ENCODE measurements at regions not wholly inside any gene's neighbourhood (a gene's known extent, or its start where the extent isn't known, plus 50 kb on each side); places are given as distances from the start of the nearest gene placed in this dataset.

- TF ChIP-seq GATA3 (IDR thresholded peaks at IDR 0.05; ENCODE audit: low read depth, low read length) = no peak
- no peak for TF ChIP-seq GATA2 (IDR thresholded peaks at IDR 0.05; ENCODE audit: low read depth, low read length)
Measured at GRCh38 chr6:74311431-74311830, 615.4 kb downstream of the CD109 start.

GRCh38 chr6:74289884-74290283, 593.9 kb downstream of the CD109 start:
- TF ChIP-seq GATA2 (IDR thresholded peaks at IDR 0.05; ENCODE audit: low read depth, low read length) (no peak), GATA3 (IDR thresholded peaks at IDR 0.05; ENCODE audit: low read depth, low read length) (no peak)

- TF ChIP-seq GATA2 (IDR thresholded peaks at IDR 0.05; ENCODE audit: low read depth, low read length) (no peak), GATA3 (IDR thresholded peaks at IDR 0.05; ENCODE audit: low read depth, low read length) (no peak)
Measured at GRCh38 chr6:74287932-74288331, 591.9 kb downstream of the CD109 start.

GRCh38 chr6:74287441-74287840, 591.4 kb downstream of the CD109 start:
- TF ChIP-seq GATA2 (IDR thresholded peaks at IDR 0.05; ENCODE audit: low read depth, low read length) = no peak
- TF ChIP-seq GATA3 (IDR thresholded peaks at IDR 0.05; ENCODE audit: low read depth, low read length) = no peak

- TF ChIP-seq GATA2 (IDR thresholded peaks at IDR 0.05; ENCODE audit: low read depth, low read length) = no peak
- no peak for TF ChIP-seq GATA3 (IDR thresholded peaks at IDR 0.05; ENCODE audit: low read depth, low read length)
Measured at GRCh38 chr6:74284284-74284683, 588.3 kb downstream of the CD109 start.

GRCh38 chr6:74283532-74283931, 587.5 kb downstream of the CD109 start:
- no peak for TF ChIP-seq GATA3 (IDR thresholded peaks at IDR 0.05; ENCODE audit: low read depth, low read length)
- TF ChIP-seq GATA2 (IDR thresholded peaks at IDR 0.05; ENCODE audit: low read depth, low read length) = no peak

- TF ChIP-seq GATA3 (IDR thresholded peaks at IDR 0.05; ENCODE audit: low read depth, low read length) (no peak), GATA2 (IDR thresholded peaks at IDR 0.05; ENCODE audit: low read depth, low read length) (no peak)
Measured at GRCh38 chr6:74282143-74282689, 586.2 kb downstream of the CD109 start.

GRCh38 chr6:74280130-74280692, 584.2 kb downstream of the CD109 start:
- TF ChIP-seq GATA2 (IDR thresholded peaks at IDR 0.05; ENCODE audit: low read depth, low read length) = no peak
- no peak for TF ChIP-seq GATA3 (IDR thresholded peaks at IDR 0.05; ENCODE audit: low read depth, low read length)

GRCh38 chr6:74277777-74278186, 581.8 kb downstream of the CD109 start:
- TF ChIP-seq GATA2 (IDR thresholded peaks at IDR 0.05; ENCODE audit: low read depth, low read length) (no peak), GATA3 (IDR thresholded peaks at IDR 0.05; ENCODE audit: low read depth, low read length) (no peak)

GRCh38 chr6:74273541-74273940, 577.5 kb downstream of the CD109 start:
- TF ChIP-seq GATA2 (IDR thresholded peaks at IDR 0.05; ENCODE audit: low read depth, low read length) = no peak
- no peak for TF ChIP-seq GATA3 (IDR thresholded peaks at IDR 0.05; ENCODE audit: low read depth, low read length)

- no peak for TF ChIP-seq GATA3 (IDR thresholded peaks at IDR 0.05; ENCODE audit: low read depth, low read length)
- TF ChIP-seq GATA2 (IDR thresholded peaks at IDR 0.05; ENCODE audit: low read depth, low read length) = no peak
Measured at GRCh38 chr6:74269600-74269858, 573.5 kb downstream of the CD109 start.

- TF ChIP-seq GATA3 (IDR thresholded peaks at IDR 0.05; ENCODE audit: low read depth, low read length) (no peak), GATA2 (IDR thresholded peaks at IDR 0.05; ENCODE audit: low read depth, low read length) (no peak)
Measured at GRCh38 chr6:74268815-74269599, 573.0 kb downstream of the CD109 start.

GRCh38 chr6:74259981-74260380, 564.0 kb downstream of the CD109 start:
- no peak for TF ChIP-seq GATA2 (IDR thresholded peaks at IDR 0.05; ENCODE audit: low read depth, low read length)
- no peak for TF ChIP-seq GATA3 (IDR thresholded peaks at IDR 0.05; ENCODE audit: low read depth, low read length)

GRCh38 chr6:74256781-74257180, 560.8 kb downstream of the CD109 start:
- TF ChIP-seq GATA2 (IDR thresholded peaks at IDR 0.05; ENCODE audit: low read depth, low read length) = no peak
- TF ChIP-seq GATA3 (IDR thresholded peaks at IDR 0.05; ENCODE audit: low read depth, low read length) = no peak

GRCh38 chr6:74256381-74256780, 560.4 kb downstream of the CD109 start:
- TF ChIP-seq GATA3 (IDR thresholded peaks at IDR 0.05; ENCODE audit: low read depth, low read length) = no peak
- TF ChIP-seq GATA2 (IDR thresholded peaks at IDR 0.05; ENCODE audit: low read depth, low read length) = no peak

Data from SH-SY5Y (cell line).